ENCODE measurements at regions not wholly inside any gene's neighbourhood (a gene's known extent, or its start where the extent isn't known, plus 50 kb on each side); places are given as distances from the start of the nearest gene placed in this dataset.
"Not testable (repeated sequence)": the region's sequence is repeated elsewhere in the genome, so short reads cannot be mapped to it uniquely, and the experiment has no call there.

DNA sequence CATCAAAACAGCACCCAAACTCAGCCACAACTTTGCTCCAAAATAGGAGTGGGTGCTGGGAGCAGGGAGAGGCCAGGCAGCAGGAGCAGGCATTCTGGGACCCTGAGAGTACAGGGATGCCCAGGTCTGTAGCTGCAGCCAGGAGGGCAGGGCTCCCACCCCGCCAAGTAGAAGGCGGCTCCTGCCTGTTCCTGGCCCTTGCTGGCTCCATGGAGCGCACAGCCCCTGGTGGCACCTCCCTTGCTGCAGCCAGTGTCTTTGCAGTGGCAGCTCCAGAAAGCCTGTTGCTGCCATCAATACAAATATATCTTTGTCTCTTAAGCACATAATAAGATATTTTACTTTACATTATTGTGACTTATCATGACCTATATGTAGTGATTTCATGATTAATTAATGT lies 1096.5 kb downstream of the FSCB start:
- Histone ChIP-seq H3K4me3 (no peak overlapping the region), H3K27me3 (ENCODE audit: low read depth) (no peaks in the 10 kb centered on the region), H3K9me3 (no peaks in the 10 kb centered on the region), H3K4me1 (no peaks in the 10 kb centered on the region), H3K36me3 (replicated peaks) (no peaks in the 10 kb centered on the region)
- DNase-seq (ENCODE audit: low spot score in 2 of 2), result no peak
- in situ Hi-C loops (cut with MboI; ENCODE audit: low sequenced_read_pairs), result no loop called here

DNA sequence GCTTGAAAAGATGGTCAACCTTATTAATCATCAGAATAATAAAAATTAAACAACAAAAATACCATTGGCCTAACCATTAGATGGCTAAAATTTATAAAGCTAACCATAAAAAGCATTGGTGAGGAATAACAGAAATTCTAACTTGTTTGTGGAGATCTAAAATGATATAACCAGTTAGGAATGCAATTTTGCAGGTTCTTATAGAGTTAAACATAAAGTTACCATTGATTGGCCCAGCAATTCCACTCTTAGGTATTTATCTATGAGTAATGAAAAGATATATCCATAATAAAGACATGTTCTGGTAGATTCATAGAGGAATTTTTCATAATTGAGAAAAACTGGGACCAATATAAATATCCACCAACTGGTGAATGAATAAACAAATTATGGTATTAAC lies 1098.6 kb downstream of the FSCB start:
- no peaks in the 10 kb centered on the region for H3K4me1 ChIP-seq
- in situ Hi-C loops (cut with MboI; ENCODE audit: low sequenced_read_pairs), result no loop called here

DNA sequence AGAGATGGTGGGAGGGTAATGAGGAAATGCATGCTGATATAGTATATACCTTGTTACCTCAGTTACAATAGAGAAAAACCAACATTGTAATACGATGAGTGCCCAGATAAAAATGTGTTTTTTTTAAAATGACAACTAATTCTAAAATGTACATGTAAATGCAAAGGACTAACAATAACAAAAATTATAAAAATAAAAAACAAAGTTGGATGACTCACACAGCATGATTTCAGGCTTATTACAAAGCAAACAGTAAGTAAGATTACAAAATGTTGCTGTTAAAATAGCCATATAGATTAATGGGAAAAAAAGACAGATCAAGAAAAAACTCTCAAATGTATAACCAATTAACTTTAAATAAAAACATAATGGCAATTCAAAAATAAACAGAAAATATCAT lies 1099.4 kb downstream of the FSCB start:
- in situ Hi-C loops (cut with MboI; ENCODE audit: low sequenced_read_pairs), result no loop called here
- DNase-seq (ENCODE audit: low spot score in 2 of 2), result no peak
- no peak overlapping the region for H3K4me3 ChIP-seq
- no peaks in the 10 kb centered on the region for H3K36me3 ChIP-seq (replicated peaks)
- H3K4me1 ChIP-seq, result no peaks in the 10 kb centered on the region
- no peaks in the 10 kb centered on the region for H3K9me3 ChIP-seq
- no peaks in the 10 kb centered on the region for H3K27me3 ChIP-seq (ENCODE audit: low read depth)

More for the DNA sequence above, 1098.6 kb downstream of the FSCB start:
- Histone ChIP-seq H3K36me3 (replicated peaks) (no peaks in the 10 kb centered on the region), H3K9me3 (no peaks in the 10 kb centered on the region), H3K4me3 (no peak overlapping the region), H3K27me3 (ENCODE audit: low read depth) (no peaks in the 10 kb centered on the region)
- DNase-seq (ENCODE audit: low spot score in 2 of 2), result no peak

DNA sequence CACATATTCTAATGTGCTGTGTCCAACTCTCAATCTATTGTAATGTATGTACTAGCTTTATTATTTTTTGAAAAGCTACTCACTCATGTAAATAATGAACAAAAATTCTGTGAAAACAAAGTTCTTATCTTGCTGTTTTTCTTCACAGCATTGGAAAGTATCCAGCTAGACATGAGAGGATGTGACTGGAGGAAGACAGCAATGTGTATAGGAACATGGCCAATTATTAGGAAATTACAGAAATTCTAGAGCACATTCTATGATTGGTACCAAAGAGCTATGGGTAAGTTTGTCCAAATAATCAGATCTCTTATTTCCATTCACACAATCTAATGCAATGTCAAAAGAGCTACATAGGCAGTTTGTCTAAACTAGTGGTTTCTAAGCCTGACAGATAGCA lies 1100.2 kb downstream of the FSCB start:
- no peaks in the 10 kb centered on the region for H3K4me1 ChIP-seq
- no peaks in the 10 kb centered on the region for H3K27me3 ChIP-seq (ENCODE audit: low read depth)
- no peak overlapping the region for H3K4me3 ChIP-seq
- DNase-seq (ENCODE audit: low spot score in 2 of 2), result no peak
- H3K9me3 ChIP-seq, result no peaks in the 10 kb centered on the region
- in situ Hi-C loops (cut with MboI; ENCODE audit: low sequenced_read_pairs), result no loop called here
- H3K36me3 ChIP-seq (replicated peaks), result no peaks in the 10 kb centered on the region

DNA sequence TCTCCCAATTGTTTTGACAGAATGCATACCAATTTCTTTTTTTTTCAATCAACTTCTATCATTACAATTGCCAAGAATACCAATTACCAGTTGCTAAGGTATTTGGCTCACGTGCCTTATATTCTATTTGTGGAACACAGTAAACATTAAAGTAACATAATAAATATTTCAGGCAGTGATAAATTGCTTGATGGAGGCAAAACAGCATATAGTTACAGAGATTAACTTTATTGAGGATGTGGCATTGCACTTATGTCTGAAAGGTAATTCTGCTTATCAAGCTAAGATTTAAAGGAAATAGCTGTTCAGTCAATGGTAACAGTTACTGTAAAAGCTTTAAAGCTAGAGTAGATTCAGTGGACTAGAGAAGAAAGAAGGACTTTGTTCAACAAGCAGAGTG lies 1107.8 kb downstream of the FSCB start:
- H3K36me3 ChIP-seq (replicated peaks), result no peaks in the 10 kb centered on the region
- in situ Hi-C loops (cut with MboI; ENCODE audit: low sequenced_read_pairs), result no loop called here
- DNase-seq (ENCODE audit: low spot score in 2 of 2), result no peak
- no peaks in the 10 kb centered on the region for H3K4me1 ChIP-seq
- no peak overlapping the region for H3K4me3 ChIP-seq
- H3K27me3 ChIP-seq (ENCODE audit: low read depth), result no peaks in the 10 kb centered on the region
- H3K9me3 ChIP-seq, result no peaks in the 10 kb centered on the region

DNA sequence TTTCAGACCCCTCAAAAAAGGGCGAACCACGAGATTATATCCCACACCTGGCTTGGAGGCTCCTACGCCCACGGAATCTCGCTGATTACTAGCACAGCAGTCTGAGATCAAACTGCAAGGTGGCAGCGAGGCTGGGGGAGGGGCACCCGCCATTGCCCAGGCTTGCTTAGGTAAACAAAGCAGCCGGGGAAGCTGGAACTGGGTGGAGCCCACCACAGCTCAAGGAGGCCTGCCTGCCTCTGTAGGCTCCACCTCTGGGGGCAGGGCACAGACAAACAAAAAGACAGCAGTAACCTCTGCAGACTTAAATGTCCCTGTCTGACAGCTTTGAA lies 1136.6 kb downstream of the FSCB start:
- H3K4me1 ChIP-seq; H3K9me3 ChIP-seq; H3K4me3 ChIP-seq; in situ Hi-C loops (cut with MboI; ENCODE audit: low sequenced_read_pairs); H3K27me3 ChIP-seq (ENCODE audit: low read depth); DNase-seq (ENCODE audit: low spot score in 2 of 2); H3K36me3 ChIP-seq (replicated peaks): not testable (repeated sequence)

DNA sequence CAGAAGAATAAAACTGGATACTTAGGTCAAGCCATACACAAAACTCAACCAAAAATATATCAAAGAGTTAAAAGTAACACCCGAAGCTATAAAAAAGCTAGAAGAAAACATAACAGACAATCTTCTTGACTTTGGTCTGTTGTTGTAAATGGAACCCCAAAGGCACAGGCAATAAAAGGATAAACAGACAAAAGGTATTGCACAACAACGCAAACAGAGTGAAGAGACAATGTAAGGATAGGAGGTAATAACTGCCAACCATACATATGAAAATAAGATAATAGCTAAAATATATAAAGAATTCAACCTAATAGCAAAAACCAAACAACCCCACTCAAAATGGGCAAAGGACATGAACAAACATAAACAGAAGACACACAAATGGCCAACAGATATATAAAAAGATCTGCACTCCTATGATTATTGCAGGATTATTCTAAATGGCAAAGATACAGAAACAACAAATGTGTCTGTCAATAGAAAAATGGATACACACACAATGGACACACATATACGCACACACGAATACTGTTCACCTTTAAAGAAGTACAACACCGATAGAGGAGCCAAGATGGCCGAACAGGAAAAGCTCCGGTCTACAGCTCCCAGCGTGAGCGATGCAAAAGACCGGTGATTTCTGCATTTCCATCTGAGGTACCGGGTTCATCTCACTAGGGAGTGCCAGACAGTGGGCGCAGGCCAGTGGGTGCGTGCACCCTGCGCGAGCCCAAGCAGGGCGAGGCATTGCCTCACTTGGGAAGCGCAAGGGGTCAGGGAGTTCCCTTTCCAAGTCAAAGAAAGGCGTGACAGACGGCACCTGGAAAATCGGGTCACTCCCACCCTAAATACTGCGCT lies 1137.1 kb downstream of the FSCB start:
- in situ Hi-C loops (cut with MboI; ENCODE audit: low sequenced_read_pairs), result no loop called here
- no peak overlapping the region for H3K4me3 ChIP-seq
- no peak for DNase-seq (ENCODE audit: low spot score in 2 of 2)
- H3K9me3 ChIP-seq, result no peaks in the 10 kb centered on the region
- H3K27me3 ChIP-seq (ENCODE audit: low read depth), result no peaks in the 10 kb centered on the region
- H3K36me3 ChIP-seq (replicated peaks), result no peaks in the 10 kb centered on the region
- no peaks in the 10 kb centered on the region for H3K4me1 ChIP-seq

DNA sequence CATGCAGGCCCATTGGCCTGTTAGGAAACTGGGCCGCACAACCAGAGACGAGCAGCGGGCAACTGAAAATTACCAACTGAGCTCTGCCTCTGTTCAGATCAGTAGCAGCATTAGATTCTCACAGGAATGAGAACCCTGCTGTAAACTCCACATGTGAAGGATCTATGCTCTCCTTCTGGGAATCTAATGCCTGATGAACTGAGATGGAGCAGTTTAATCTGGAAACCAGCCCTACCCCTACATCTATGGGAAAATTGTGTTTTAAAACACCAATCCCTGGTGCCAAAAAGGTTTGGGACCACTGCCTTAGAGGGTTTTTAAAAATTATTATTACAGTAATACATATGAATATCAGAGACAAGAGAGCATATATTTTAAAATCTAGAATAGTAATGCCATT lies 1144.5 kb downstream of the FSCB start:
- DNase-seq (ENCODE audit: low spot score in 2 of 2), result no peak
- H3K9me3 ChIP-seq, result no peaks in the 10 kb centered on the region
- H3K4me3 ChIP-seq, result no peak overlapping the region
- in situ Hi-C loops (cut with MboI; ENCODE audit: low sequenced_read_pairs), result no loop called here
- no peaks in the 10 kb centered on the region for H3K36me3 ChIP-seq (replicated peaks)
- no peaks in the 10 kb centered on the region for H3K4me1 ChIP-seq
- H3K27me3 ChIP-seq (ENCODE audit: low read depth), result no peaks in the 10 kb centered on the region

DNA sequence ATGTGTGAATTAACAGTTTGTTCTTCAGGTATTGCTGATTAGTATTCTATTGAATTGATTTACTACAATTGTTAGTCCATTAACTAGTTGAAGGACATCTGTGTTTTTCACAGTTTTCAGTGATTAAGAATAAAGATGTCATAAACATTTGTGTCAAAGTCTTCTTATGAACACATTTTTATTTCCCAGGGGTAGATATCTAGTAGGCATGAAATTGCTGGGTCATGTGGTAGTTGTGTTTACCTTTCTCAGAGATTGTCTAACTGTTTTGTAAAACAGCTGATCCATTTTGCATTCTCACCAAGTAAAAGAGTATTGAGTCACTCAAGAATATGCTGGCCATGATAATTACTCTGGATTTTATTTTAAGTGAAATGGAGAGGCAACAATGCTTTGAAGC lies 1145.3 kb downstream of the FSCB start:
- DNase-seq (ENCODE audit: low spot score in 2 of 2), result no peak
- H3K36me3 ChIP-seq (replicated peaks), result no peaks in the 10 kb centered on the region
- no peaks in the 10 kb centered on the region for H3K4me1 ChIP-seq
- no peak overlapping the region for H3K4me3 ChIP-seq
- no peaks in the 10 kb centered on the region for H3K27me3 ChIP-seq (ENCODE audit: low read depth)
- in situ Hi-C loops (cut with MboI; ENCODE audit: low sequenced_read_pairs), result no loop called here
- no peaks in the 10 kb centered on the region for H3K9me3 ChIP-seq

DNA sequence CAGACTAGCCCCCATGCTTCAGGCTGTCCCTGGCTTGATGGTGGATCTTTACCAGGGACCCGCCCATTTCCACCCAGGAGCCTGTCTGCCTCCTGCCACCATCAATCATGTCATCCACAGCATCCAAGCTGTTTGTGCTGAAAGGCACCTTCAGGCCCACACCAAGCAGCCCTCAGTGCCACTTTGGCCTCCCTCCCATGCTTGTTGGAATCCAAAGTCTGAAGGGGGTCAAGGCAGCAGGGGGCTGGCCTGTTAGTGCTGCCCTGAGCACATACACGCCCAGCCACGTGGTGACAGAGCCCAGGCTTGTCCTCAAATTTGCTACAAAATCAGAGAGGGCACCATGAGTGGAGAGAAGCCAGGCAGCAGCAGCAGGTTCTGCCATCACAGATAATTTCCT lies 1146.8 kb downstream of the FSCB start:
- no peak for DNase-seq (ENCODE audit: low spot score in 2 of 2)
- H3K4me3 ChIP-seq, result no peak overlapping the region
- no peaks in the 10 kb centered on the region for H3K27me3 ChIP-seq (ENCODE audit: low read depth)
- in situ Hi-C loops (cut with MboI; ENCODE audit: low sequenced_read_pairs), result no loop called here
- H3K36me3 ChIP-seq (replicated peaks), result no peaks in the 10 kb centered on the region
- no peaks in the 10 kb centered on the region for H3K4me1 ChIP-seq
- H3K9me3 ChIP-seq, result no peaks in the 10 kb centered on the region

DNA sequence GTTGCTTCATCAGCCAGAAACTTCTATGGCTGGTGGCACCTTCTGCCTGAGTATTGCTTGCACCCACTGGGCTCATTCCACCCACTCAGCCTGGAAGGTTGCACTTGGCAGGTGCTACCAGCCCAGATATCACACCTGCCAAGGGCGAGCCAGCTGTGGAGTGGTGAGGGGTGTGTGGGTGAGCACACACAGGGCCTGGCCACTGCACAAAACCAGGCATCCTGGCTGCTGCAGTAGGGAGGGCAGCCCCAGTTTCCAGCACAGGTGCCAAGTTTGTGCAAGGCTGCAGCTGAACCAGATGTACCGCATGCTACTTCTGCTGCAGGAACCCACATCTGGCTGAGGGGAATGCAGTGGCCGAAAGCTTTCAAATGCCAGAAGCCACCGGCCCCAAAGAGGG lies 1147.8 kb downstream of the FSCB start:
- no peaks in the 10 kb centered on the region for H3K36me3 ChIP-seq (replicated peaks)
- DNase-seq (ENCODE audit: low spot score in 2 of 2), result no peak
- no peak overlapping the region for H3K4me3 ChIP-seq
- no peaks in the 10 kb centered on the region for H3K4me1 ChIP-seq
- in situ Hi-C loops (cut with MboI; ENCODE audit: low sequenced_read_pairs), result no loop called here
- H3K9me3 ChIP-seq, result no peaks in the 10 kb centered on the region
- H3K27me3 ChIP-seq (ENCODE audit: low read depth), result no peaks in the 10 kb centered on the region

DNA sequence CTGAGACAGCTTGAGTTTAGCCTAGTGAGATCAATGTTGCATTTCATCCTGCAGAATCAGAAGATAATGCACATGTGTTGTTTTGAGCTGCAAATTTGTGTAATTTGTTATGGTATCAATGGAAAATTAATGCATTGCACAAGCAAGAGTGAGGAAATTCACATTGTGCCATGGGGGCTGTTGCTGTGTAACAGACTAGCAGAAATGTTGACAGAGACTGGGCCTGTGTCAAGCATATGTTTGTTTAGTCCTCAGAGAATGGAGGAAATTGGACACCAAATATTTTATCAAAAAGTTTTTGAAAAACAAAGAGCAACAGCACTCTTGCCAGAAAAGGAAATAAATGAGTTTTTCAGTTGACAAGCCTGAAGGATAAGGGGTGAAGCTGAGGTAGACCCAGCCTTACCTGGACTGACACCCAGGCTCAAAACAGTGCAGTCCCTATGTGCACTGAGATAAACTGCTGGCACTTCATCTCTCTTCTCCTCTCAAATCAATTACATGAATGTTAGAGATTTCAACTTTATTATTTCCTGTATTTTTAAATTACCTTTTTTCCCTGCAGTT lies 1150.0 kb downstream of the FSCB start:
- Histone ChIP-seq H3K36me3 (replicated peaks) (no peaks in the 10 kb centered on the region), H3K4me3 (no peak overlapping the region), H3K4me1 (no peaks in the 10 kb centered on the region), H3K27me3 (ENCODE audit: low read depth) (no peaks in the 10 kb centered on the region), H3K9me3 (no peaks in the 10 kb centered on the region)
- in situ Hi-C loops (cut with MboI; ENCODE audit: low sequenced_read_pairs), result no loop called here
- DNase-seq (ENCODE audit: low spot score in 2 of 2), result no peak

DNA sequence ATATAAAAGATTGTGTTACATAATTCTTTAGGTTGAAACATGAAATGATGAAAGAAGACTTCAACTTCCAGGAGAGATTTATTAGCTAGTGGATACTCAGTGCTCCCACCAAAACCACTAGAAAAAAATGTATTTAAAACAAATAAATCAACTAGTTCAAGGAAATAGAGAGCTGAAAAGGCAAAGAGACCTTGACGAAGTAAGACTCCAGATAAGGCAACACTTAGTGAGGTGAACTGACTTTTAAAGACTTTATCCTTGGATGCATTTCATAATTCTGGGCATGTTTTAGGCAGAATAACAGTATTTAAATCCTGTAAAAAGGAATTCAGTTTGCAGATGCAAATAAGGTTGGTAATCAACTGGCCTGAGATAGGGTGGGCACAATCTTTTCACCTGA lies 1150.7 kb downstream of the FSCB start:
- H3K4me1 ChIP-seq, result no peaks in the 10 kb centered on the region
- no peaks in the 10 kb centered on the region for H3K9me3 ChIP-seq
- H3K36me3 ChIP-seq (replicated peaks), result no peaks in the 10 kb centered on the region
- DNase-seq (ENCODE audit: low spot score in 2 of 2), result no peak
- in situ Hi-C loops (cut with MboI; ENCODE audit: low sequenced_read_pairs), result no loop called here
- no peak overlapping the region for H3K4me3 ChIP-seq
- no peaks in the 10 kb centered on the region for H3K27me3 ChIP-seq (ENCODE audit: low read depth)

DNA sequence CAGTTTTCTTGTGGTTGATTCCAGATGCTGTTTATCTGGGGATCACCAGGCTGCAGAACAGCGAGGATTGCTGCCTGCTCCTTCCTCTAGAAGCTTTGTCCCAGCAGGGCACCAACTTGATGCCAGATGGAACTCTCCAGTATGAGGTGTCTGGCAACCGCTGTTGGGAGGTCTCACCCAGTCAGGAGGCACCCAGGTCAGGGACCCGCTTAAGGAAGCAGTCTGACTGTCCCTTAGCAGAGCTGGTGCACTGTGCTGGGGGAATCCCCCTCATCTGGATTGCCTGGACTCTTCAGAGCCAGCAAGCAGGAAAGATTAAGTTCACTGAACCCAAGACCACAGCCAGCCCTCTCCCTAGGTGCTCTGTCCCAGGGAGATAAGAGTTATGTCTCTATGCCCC lies 1165.2 kb downstream of the FSCB start:
- in situ Hi-C loops (cut with MboI; ENCODE audit: low sequenced_read_pairs), result no loop called here
- no peaks in the 10 kb centered on the region for H3K27me3 ChIP-seq (ENCODE audit: low read depth)
- H3K36me3 ChIP-seq (replicated peaks), result no peaks in the 10 kb centered on the region
- DNase-seq (ENCODE audit: low spot score in 2 of 2), result no peak
- no peaks in the 10 kb centered on the region for H3K9me3 ChIP-seq
- H3K4me3 ChIP-seq, result no peak overlapping the region
- peaks cover 8% of the 10 kb centered on the region for H3K4me1 ChIP-seq

DNA sequence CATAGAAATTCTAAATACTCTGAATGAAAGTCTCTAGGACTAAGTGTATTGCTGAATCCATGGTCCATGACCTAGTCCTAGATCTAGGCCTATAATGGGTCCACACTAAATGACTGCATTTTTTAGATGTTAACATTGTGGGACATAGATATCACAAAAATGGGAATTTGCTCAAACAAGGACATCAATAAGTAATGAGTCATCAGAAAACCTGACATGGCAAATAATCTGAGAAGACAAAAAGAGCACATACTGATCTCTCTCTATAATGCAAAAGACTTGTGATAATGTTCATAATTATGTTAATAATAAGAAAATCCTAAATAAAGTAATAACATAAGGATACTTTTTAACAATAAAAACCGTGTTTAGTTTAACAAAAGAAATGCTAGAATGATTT lies 1168.4 kb downstream of the FSCB start:
- H3K9me3 ChIP-seq, result no peaks in the 10 kb centered on the region
- DNase-seq (ENCODE audit: low spot score in 2 of 2), result no peak
- in situ Hi-C loops (cut with MboI; ENCODE audit: low sequenced_read_pairs), result no loop called here
- no peak overlapping the region for H3K4me3 ChIP-seq
- H3K36me3 ChIP-seq (replicated peaks), result no peaks in the 10 kb centered on the region
- peaks cover 8% of the 10 kb centered on the region for H3K4me1 ChIP-seq
- H3K27me3 ChIP-seq (ENCODE audit: low read depth), result no peaks in the 10 kb centered on the region

All from HAP-1 (cell line).